Spleen (tissue), 11 donors: ENCODE measurements at regions not wholly inside any gene's neighbourhood (a gene's known extent, or its start where the extent isn't known, plus 50 kb on each side); places are given as distances from the start of the nearest gene placed in this dataset.

Experiments used
- DNase-seq: peaks from one replicate; pipeline ENCODE4 v3.0.0-alpha.2; 2020
- H3K27ac ChIP-seq, 8 donors: fragments of 200-600 bp; sonication (generic) in 7 of 8; 1 replicate in 4 of 8; 2 replicates in 4 of 8; pipeline versions ENCODE4 v1.5.0 to v1.8.0; 2016 to 2021; ENCODE audit warnings: inconsistent platforms in 4 of 8, mild to moderate bottlenecking in 4 of 8, moderate library complexity in 1 of 8
- H3K27me3 ChIP-seq, 7 donors: fragments of 200-600 bp; sonication (generic) in 6 of 7; replicated peaks in 1 of 7; 1 replicate in 4 of 7; 2 replicates in 3 of 7; pipeline versions ENCODE4 v1.5.0 to v1.8.0; 2016 to 2021; ENCODE audit warnings: inconsistent platforms in 3 of 7, mild to moderate bottlenecking in 1 of 7
- H3K36me3 ChIP-seq, 6 donors: fragments of 200-600 bp; sonication (generic) in 5 of 6; 1 replicate in 4 of 6; 2 replicates in 2 of 6; pipeline versions ENCODE4 v1.5.0 to v1.8.0; 2016 to 2021; ENCODE audit warnings: inconsistent platforms in 2 of 6
- H3K4me1 ChIP-seq, 6 donors: fragments of 200-600 bp; sonication (generic) in 5 of 6; 1 replicate in 3 of 6; 2 replicates in 3 of 6; pipeline versions ENCODE4 v1.5.0 to v1.8.0; 2016 to 2021; ENCODE audit warnings: inconsistent platforms in 3 of 6
- H3K4me3 ChIP-seq, 8 donors: fragments of 200-600 bp; sonication (generic) in 7 of 8; 1 replicate in 4 of 8; 2 replicates in 4 of 8; pipeline versions ENCODE4 v1.5.0 to v1.8.0; 2016 to 2021; ENCODE audit warnings: inconsistent platforms in 4 of 8, mild to moderate bottlenecking in 4 of 8, moderate library complexity in 2 of 8
- H3K9me3 ChIP-seq, 8 donors: fragments of 200-600 bp; sonication (generic) in 7 of 8; 1 replicate in 4 of 8; 2 replicates in 4 of 8; pipeline versions ENCODE4 v1.5.0 to v1.8.0; 2016 to 2021; ENCODE audit warnings: inconsistent platforms in 4 of 8
- POLR2A ChIP-seq, 3 donors: fragments of 450-650 bp; IDR thresholded peaks; one replicate each; pipeline ENCODE4 v1.5.1; 2017; ENCODE audit warnings: antibody characterized with exemption in 3 of 3, mild to moderate bottlenecking in 1 of 3
- POLR2AphosphoS5 ChIP-seq, 3 donors: sonication (generic); formaldehyde crosslinking; IDR thresholded peaks; one replicate each; pipeline ENCODE4 v1.5.1; 2017; ENCODE audit warnings: antibody characterized with exemption in 3 of 3
- WGBS, 5 donors: extraction: QIAGEN DNeasy Blood & Tissue Kit in 3 of 5; methylation state at CpG; one replicate each; pipeline versions ENCODE4 v1.1.5 to v1.1.7; 2013 to 2018; 5-methylcytosine and 5-hydroxymethylcytosine counted together
- intact Hi-C: fragments of 100-400 bp; cut with DNase I; formaldehyde crosslinking; loops from one replicate; pipeline ENCODE4 v1.15.0; 2023; ENCODE audit warnings: low total_unique reads
- TF ChIP-seq, protein P1 (sequence below), 11 experiments: fragments of 200-600 bp in 7 of 11; fragments of 450-650 bp in 4 of 11; sonication (generic) in 4 of 11; IDR thresholded peaks in 8 of 11; conservative IDR thresholded peaks in 3 of 11; 1 replicate in 7 of 11; 2 replicates in 4 of 11; pipeline versions ENCODE4 v1.4.0 to v1.8.0; 2016 to 2021; ENCODE audit warnings: antibody characterized with exemption in 11 of 11, inconsistent platforms in 4 of 11, mild to moderate bottlenecking in 1 of 11
- donor health status: healthy with polysubstance abuse.
- donor health status: DM: no; HTN: no; CAD: no; lungs with moderate emphysema.
- donor health status: DM: no; HTN: no; CAD: no.
- donor health status: Bipolar disorder and iron deficiency.
- donor health status: healthy.
- donor health status: DM: no; HTN: no; CAD: no.
- donor health status: DM: yes; HTN: yes; CAD: no.

DNA sequence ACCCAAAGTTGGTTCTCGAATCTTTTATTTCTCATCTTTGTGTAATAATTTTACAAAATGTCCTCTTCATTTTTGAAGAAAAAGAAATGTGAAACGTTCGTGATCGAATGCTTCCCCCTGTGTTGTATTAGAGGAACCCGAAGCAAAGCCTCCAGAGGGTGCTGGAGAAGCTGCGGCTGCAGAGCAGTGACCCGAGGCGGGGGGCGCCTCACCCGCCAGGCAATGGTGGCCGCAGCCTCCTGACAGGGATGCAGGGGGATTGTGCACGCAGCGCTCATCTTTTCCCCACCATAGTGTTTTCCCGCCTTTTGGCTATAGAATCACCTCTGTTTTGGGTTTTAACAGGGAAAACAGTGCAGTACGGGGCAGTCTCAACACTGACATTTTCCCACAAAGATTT, 307.5 kb upstream of the ANKRD30A start:
- Histone ChIP-seq H3K4me3 (no peak overlapping the region), H3K27me3 (no peaks in the 10 kb centered on the region), H3K4me1 (no peaks in the 10 kb centered on the region), H3K27ac (no peak overlapping the region), H3K36me3 (no peaks in the 10 kb centered on the region), H3K9me3 (peaks cover 0 to 21% (median 7%) of the 10 kb centered on the region in 8 donors)
- intact Hi-C loops = no loop called here
- TF ChIP-seq POLR2A (IDR thresholded peaks at IDR 0.05) (no peak), POLR2AphosphoS5 (IDR thresholded peaks at IDR 0.05) (no peak)
- TF ChIP-seq, protein P1, sequence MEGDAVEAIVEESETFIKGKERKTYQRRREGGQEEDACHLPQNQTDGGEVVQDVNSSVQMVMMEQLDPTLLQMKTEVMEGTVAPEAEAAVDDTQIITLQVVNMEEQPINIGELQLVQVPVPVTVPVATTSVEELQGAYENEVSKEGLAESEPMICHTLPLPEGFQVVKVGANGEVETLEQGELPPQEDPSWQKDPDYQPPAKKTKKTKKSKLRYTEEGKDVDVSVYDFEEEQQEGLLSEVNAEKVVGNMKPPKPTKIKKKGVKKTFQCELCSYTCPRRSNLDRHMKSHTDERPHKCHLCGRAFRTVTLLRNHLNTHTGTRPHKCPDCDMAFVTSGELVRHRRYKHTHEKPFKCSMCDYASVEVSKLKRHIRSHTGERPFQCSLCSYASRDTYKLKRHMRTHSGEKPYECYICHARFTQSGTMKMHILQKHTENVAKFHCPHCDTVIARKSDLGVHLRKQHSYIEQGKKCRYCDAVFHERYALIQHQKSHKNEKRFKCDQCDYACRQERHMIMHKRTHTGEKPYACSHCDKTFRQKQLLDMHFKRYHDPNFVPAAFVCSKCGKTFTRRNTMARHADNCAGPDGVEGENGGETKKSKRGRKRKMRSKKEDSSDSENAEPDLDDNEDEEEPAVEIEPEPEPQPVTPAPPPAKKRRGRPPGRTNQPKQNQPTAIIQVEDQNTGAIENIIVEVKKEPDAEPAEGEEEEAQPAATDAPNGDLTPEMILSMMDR (IDR thresholded peaks at IDR 0.05 in 8 of 11, conservative IDR thresholded peaks at IDR 0.05 in 3 of 11) = no peak
- no peak for DNase-seq
- 81 to 90% (median 87%) methylated on average over 15 of the region's 15 CpGs for WGBS, 5 donors

DNA sequence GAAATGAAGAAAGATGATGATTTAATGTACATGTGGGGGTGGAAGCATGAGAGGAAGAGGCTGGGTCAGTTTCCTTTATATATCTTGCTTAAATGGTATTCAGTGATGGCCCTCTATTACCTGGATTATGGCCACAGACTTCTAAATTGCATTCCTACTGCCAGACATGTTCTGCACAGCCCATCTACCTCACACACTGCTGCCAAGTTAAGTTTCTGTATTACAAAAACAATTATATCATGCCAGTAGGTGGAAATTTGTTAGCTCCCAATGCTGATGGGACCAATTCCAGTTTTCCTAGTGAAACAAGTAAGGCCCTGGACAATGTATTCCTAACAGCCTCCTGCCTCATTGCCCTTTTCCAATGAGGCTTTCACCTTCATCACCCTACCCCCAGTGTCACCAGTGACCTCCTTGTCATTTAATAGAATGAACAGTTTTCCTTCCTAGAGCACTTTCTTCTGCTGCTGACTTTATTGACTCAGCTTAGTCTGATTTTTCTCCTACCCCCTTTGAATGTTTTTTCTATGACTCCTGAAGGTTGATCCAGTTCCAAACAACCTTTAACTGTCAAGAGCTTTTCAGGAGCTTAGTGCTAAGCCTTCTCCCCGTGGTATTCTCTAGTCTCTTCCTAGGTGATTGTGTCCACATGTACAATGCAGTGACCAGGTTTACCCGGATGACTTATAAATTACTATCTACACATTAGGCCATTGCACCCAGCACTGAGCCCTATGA, 316.6 kb upstream of the ANKRD30A start:
- H3K27me3 ChIP-seq = no peaks in the 10 kb centered on the region
- no peak overlapping the region for H3K4me3 ChIP-seq
- no peak for TF ChIP-seq POLR2A (IDR thresholded peaks at IDR 0.05)
- no peak for TF ChIP-seq POLR2AphosphoS5 (IDR thresholded peaks at IDR 0.05)
- TF ChIP-seq, protein P1 (IDR thresholded peaks at IDR 0.05 in 8 of 11, conservative IDR thresholded peaks at IDR 0.05 in 3 of 11) = no peak
- no peaks in the 10 kb centered on the region for H3K4me1 ChIP-seq
- WGBS, 5 donors = 74 to 88% (median 83%) methylated on average over 2 of the region's 2 CpGs
- intact Hi-C loops = no loop called here
- H3K9me3 ChIP-seq = no peaks in the 10 kb centered on the region
- DNase-seq = no peak
- no peak overlapping the region for H3K27ac ChIP-seq
- H3K36me3 ChIP-seq = no peaks in the 10 kb centered on the region

DNA sequence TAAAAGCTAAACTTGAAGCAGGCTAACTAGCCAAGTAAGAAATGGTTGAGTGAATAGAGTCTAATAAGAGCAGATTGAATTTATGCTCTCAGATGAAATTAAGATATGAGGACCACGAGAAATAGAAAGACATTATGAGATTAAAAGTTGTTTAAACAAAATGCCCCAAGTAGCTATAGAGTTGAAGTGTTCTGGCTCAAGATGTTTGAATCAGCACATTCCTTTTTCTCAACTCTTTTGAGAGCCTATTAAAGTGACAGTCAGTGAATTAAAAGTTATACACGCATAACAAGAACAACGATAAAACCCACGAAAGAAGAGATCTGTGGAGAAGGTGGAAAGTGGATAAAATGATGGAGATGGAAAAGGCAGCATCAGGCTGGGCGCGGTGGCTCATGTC, 322.2 kb upstream of the ANKRD30A start:
- DNase-seq = no peak
- Histone ChIP-seq H3K27ac (no peak overlapping the region), H3K36me3 (no peaks in the 10 kb centered on the region), H3K9me3 (no peaks in the 10 kb centered on the region), H3K4me1 (peaks cover 0 to 10% (median 0%) of the 10 kb centered on the region in 6 donors), H3K4me3 (no peak overlapping the region), H3K27me3 (no peaks in the 10 kb centered on the region)
- intact Hi-C loops = no loop called here
- TF ChIP-seq, protein P1 (IDR thresholded peaks at IDR 0.05 in 8 of 11, conservative IDR thresholded peaks at IDR 0.05 in 3 of 11) = no peak
- TF ChIP-seq POLR2AphosphoS5 (IDR thresholded peaks at IDR 0.05) (no peak), POLR2A (IDR thresholded peaks at IDR 0.05) (no peak)
- 75 to 91% (median 84%) methylated on average over 6 of the region's 6 CpGs for WGBS, 5 donors

DNA sequence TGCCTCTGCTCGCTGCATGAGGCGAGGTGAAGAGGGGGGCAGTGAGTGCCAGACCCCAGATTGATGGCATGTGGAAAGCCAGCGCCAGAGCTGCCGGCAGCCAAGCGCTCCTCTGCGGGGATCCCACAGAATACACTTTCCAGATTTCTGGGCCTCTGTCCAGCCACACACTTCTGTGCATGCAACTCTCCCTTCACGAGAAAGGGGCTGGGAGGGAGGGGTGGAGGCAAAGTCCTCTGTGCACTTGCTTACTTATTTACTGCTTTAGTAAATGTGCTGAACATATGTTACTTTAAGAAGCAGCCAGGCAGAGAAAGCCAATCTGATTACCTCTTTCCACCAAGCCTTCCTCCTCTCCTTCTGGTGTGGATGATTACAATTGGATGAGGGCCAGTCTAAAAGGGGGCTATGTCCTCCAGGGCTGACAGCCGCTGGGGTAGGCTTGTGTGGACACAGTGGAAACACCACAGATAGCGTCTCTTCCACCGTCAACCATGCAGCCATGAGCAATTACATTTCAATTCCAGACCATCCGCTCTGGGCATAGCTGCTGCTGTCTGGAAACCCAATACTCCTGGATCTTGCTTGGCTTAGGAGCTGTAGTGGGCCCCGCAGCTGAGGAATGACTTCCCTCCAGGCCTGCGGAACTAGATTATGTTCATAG, 322.8 kb upstream of the ANKRD30A start:
- Histone ChIP-seq H3K4me1 (peaks cover 0 to 10% (median 0%) of the 10 kb centered on the region in 6 donors), H3K27me3 (no peaks in the 10 kb centered on the region), H3K36me3 (no peaks in the 10 kb centered on the region), H3K9me3 (no peaks in the 10 kb centered on the region), H3K4me3 (no peak overlapping the region), H3K27ac (peak overlapping the region in 1 of 8 donors; percentile 15)
- TF ChIP-seq, protein P1 (IDR thresholded peaks at IDR 0.05 in 8 of 11, conservative IDR thresholded peaks at IDR 0.05 in 3 of 11) = no peak
- TF ChIP-seq POLR2AphosphoS5 (IDR thresholded peaks at IDR 0.05) (no peak), POLR2A (IDR thresholded peaks at IDR 0.05) (no peak)
- intact Hi-C loops = no loop called here
- DNase-seq = no peak
- WGBS, 5 donors = 69 to 76% (median 71%) methylated on average over 13 of the region's 13 CpGs
